Suprapubic skin (tissue), 4 donors: ENCODE measurements at regions not wholly inside any gene's neighbourhood (a gene's known extent, or its start where the extent isn't known, plus 50 kb on each side); places are given as distances from the start of the nearest gene placed in this dataset.
"Not testable (repeated sequence)": the region's sequence is repeated elsewhere in the genome, so short reads cannot be mapped to it uniquely, and the experiment has no call there.

Source experiments
- DNase-seq, 2 donors: peaks; one replicate each; pipeline ENCODE4 v3.0.0-alpha.2; 2019; ENCODE audit warnings: low spot score in 2 of 2
- H3K27ac ChIP-seq: fragments of 200-600 bp; sonication (generic); one replicate; pipeline ENCODE4 v1.5.1; 2019
- H3K27me3 ChIP-seq: fragments of 200-600 bp; sonication (generic); one replicate; pipeline ENCODE4 v1.5.1; 2019
- H3K36me3 ChIP-seq: fragments of 200-600 bp; sonication (generic); one replicate; pipeline ENCODE4 v1.5.1; 2019
- H3K4me1 ChIP-seq: fragments of 200-600 bp; sonication (generic); one replicate; pipeline ENCODE4 v1.5.1; 2019
- H3K4me3 ChIP-seq: fragments of 200-600 bp; sonication (generic); one replicate; pipeline ENCODE4 v1.5.1; 2019; ENCODE audit warnings: mild to moderate bottlenecking
- H3K9me3 ChIP-seq: fragments of 200-600 bp; sonication (generic); one replicate; pipeline ENCODE4 v1.5.1; 2019
- CTCF ChIP-seq, 2 donors: fragments of 200-600 bp in 1 of 2; fragments of 450-650 bp in 1 of 2; sonication (generic) in 1 of 2; IDR thresholded peaks; one replicate each; pipeline ENCODE4 v1.5.1; 2016 to 2019; ENCODE audit warnings: antibody characterized with exemption in 2 of 2, mild to moderate bottlenecking in 1 of 2, moderate library complexity in 1 of 2
- EP300 ChIP-seq: sonication (generic); formaldehyde crosslinking; IDR thresholded peaks from one replicate; pipeline ENCODE4 v1.6.1; 2017; ENCODE audit warnings: antibody characterized with exemption
- POLR2A ChIP-seq, 2 donors: fragments of 450-650 bp; IDR thresholded peaks; one replicate each; pipeline ENCODE4 v1.6.1; 2017; ENCODE audit warnings: antibody characterized with exemption in 2 of 2, mild to moderate bottlenecking in 2 of 2, moderate library complexity in 2 of 2
- POLR2AphosphoS5 ChIP-seq, 3 donors: sonication (generic); formaldehyde crosslinking; IDR thresholded peaks; one replicate each; pipeline ENCODE4 v1.6.1; 2017; ENCODE audit warnings: antibody characterized with exemption in 3 of 3
- WGBS: methylation state at CpG from one replicate; pipeline ENCODE4 v1.1.5; 2018; 5-methylcytosine and 5-hydroxymethylcytosine counted together

- Histone ChIP-seq H3K4me1 (no peaks in the 10 kb centered on the region), H3K27ac (no peak overlapping the region), H3K9me3 (no peaks in the 10 kb centered on the region), H3K36me3 (no peaks in the 10 kb centered on the region), H3K4me3 (no peak overlapping the region), H3K27me3 (no peaks in the 10 kb centered on the region)
- WGBS = 98% methylated on average over 1 of the region's 1 CpG
- TF ChIP-seq EP300 = no peak
- no peak for TF ChIP-seq CTCF (IDR thresholded peaks at IDR 0.05)
- TF ChIP-seq POLR2A (IDR thresholded peaks at IDR 0.05) = no peak
- no peak for TF ChIP-seq POLR2AphosphoS5 (IDR thresholded peaks at IDR 0.05)
- DNase-seq = no peak
Observed at GRCh38 chr1:238927899-238928298, 458.5 kb upstream of the CHRM3 start.

GRCh38 chr1:238916828-238917227, 469.5 kb upstream of the CHRM3 start:
- 78% methylated on average over 4 of the region's 4 CpGs for WGBS
- no peak overlapping the region for H3K4me3 ChIP-seq
- H3K36me3 ChIP-seq = no peaks in the 10 kb centered on the region
- H3K9me3 ChIP-seq = no peaks in the 10 kb centered on the region
- no peaks in the 10 kb centered on the region for H3K27me3 ChIP-seq
- no peaks in the 10 kb centered on the region for H3K4me1 ChIP-seq
- H3K27ac ChIP-seq = no peak overlapping the region
- DNase-seq = no peak
- no peak for TF ChIP-seq CTCF (IDR thresholded peaks at IDR 0.05)
- TF ChIP-seq POLR2AphosphoS5 (IDR thresholded peaks at IDR 0.05) = no peak
- no peak for TF ChIP-seq POLR2A (IDR thresholded peaks at IDR 0.05)
- no peak for TF ChIP-seq EP300

GRCh38 chr1:238914346-238914745, 472.0 kb upstream of the CHRM3 start:
- TF ChIP-seq EP300 = no peak
- TF ChIP-seq POLR2A (IDR thresholded peaks at IDR 0.05) = no peak
- TF ChIP-seq CTCF (IDR thresholded peaks at IDR 0.05) = no peak
- no peak for TF ChIP-seq POLR2AphosphoS5 (IDR thresholded peaks at IDR 0.05)
- Histone ChIP-seq H3K36me3 (no peaks in the 10 kb centered on the region), H3K27me3 (no peaks in the 10 kb centered on the region), H3K27ac (no peak overlapping the region), H3K4me1 (no peaks in the 10 kb centered on the region), H3K4me3 (no peak overlapping the region), H3K9me3 (no peaks in the 10 kb centered on the region)
- 95% methylated on average over 1 of the region's 1 CpG for WGBS
- no peak for DNase-seq

GRCh38 chr1:238913210-238913609, 473.2 kb upstream of the CHRM3 start:
- 72% methylated on average over 2 of the region's 2 CpGs for WGBS

GRCh38 chr1:238912148-238912547, 474.2 kb upstream of the CHRM3 start:
- no peak overlapping the region for H3K4me3 ChIP-seq
- TF ChIP-seq POLR2AphosphoS5 (IDR thresholded peaks at IDR 0.05) (no peak), EP300 (no peak), POLR2A (IDR thresholded peaks at IDR 0.05) (no peak), CTCF (IDR thresholded peaks at IDR 0.05) (no peak)
- DNase-seq = no peak
- H3K27me3 ChIP-seq = no peaks in the 10 kb centered on the region
- 62% methylated on average over 1 of the region's 1 CpG for WGBS
- no peaks in the 10 kb centered on the region for H3K36me3 ChIP-seq
- no peaks in the 10 kb centered on the region for H3K4me1 ChIP-seq
- H3K9me3 ChIP-seq = no peaks in the 10 kb centered on the region
- no peak overlapping the region for H3K27ac ChIP-seq

More at GRCh38 chr1:238913210-238913609, 473.2 kb upstream of the CHRM3 start:
- Histone ChIP-seq H3K27me3 (no peaks in the 10 kb centered on the region), H3K4me1 (no peaks in the 10 kb centered on the region), H3K27ac (no peak overlapping the region), H3K9me3 (no peaks in the 10 kb centered on the region), H3K36me3 (no peaks in the 10 kb centered on the region), H3K4me3 (no peak overlapping the region)
- DNase-seq = no peak
- TF ChIP-seq POLR2AphosphoS5 (IDR thresholded peaks at IDR 0.05) (no peak), CTCF (IDR thresholded peaks at IDR 0.05) (no peak), POLR2A (IDR thresholded peaks at IDR 0.05) (no peak), EP300 (no peak)

GRCh38 chr1:238902752-238903151, 483.6 kb upstream of the CHRM3 start:
- 94% methylated on average over 8 of the region's 8 CpGs for WGBS
- not testable (repeated sequence) for H3K4me1 ChIP-seq, DNase-seq, H3K27ac ChIP-seq, H3K9me3 ChIP-seq, H3K36me3 ChIP-seq, H3K27me3 ChIP-seq, H3K4me3 ChIP-seq
